ENCODE measurements at regions not wholly inside any gene's neighbourhood (a gene's known extent, or its start where the extent isn't known, plus 50 kb on each side); places are given as distances from the start of the nearest gene placed in this dataset.

- TF ChIP-seq TAF1 (IDR thresholded peaks at IDR 0.05; ENCODE audit: borderline replicate concordance, insufficient read depth, low read length) (no peak), REST (IDR thresholded peaks at IDR 0.05; ENCODE audit: insufficient read depth in 1 of 2, low read depth in 2 of 2, low read length in 2 of 2) (no peak), POLR2AphosphoS5 (IDR thresholded peaks at IDR 0.05; ENCODE audit: low read depth, low read length) (no peak), SIN3A (IDR thresholded peaks at IDR 0.05; ENCODE audit: borderline replicate concordance, insufficient read depth, low read length) (no peak), FOXP2 (optimal IDR thresholded peaks at IDR 0.05; ENCODE audit: borderline replicate concordance, extremely low read depth, extremely low read length, insufficient read depth) (no peak)
Measured at GRCh38 chr1:47646676-47647075, 208.8 kb downstream of the FOXD2 start.

- TF ChIP-seq REST (IDR thresholded peaks at IDR 0.05; ENCODE audit: insufficient read depth in 1 of 2, low read depth in 2 of 2, low read length in 2 of 2) (no peak), SIN3A (IDR thresholded peaks at IDR 0.05; ENCODE audit: borderline replicate concordance, insufficient read depth, low read length) (no peak), POLR2AphosphoS5 (IDR thresholded peaks at IDR 0.05; ENCODE audit: low read depth, low read length) (no peak), TAF1 (IDR thresholded peaks at IDR 0.05; ENCODE audit: borderline replicate concordance, insufficient read depth, low read length) (no peak), FOXP2 (optimal IDR thresholded peaks at IDR 0.05; ENCODE audit: borderline replicate concordance, extremely low read depth, extremely low read length, insufficient read depth) (no peak)
Measured at GRCh38 chr1:47647327-47647845, 209.5 kb downstream of the FOXD2 start.

- no peak for TF ChIP-seq SIN3A (IDR thresholded peaks at IDR 0.05; ENCODE audit: borderline replicate concordance, insufficient read depth, low read length)
- no peak for TF ChIP-seq REST (IDR thresholded peaks at IDR 0.05; ENCODE audit: insufficient read depth in 1 of 2, low read depth in 2 of 2, low read length in 2 of 2)
- no peak for TF ChIP-seq FOXP2 (optimal IDR thresholded peaks at IDR 0.05; ENCODE audit: borderline replicate concordance, extremely low read depth, extremely low read length, insufficient read depth)
- TF ChIP-seq POLR2AphosphoS5 (IDR thresholded peaks at IDR 0.05; ENCODE audit: low read depth, low read length), result no peak
- TF ChIP-seq TAF1 (IDR thresholded peaks at IDR 0.05; ENCODE audit: borderline replicate concordance, insufficient read depth, low read length), result no peak
Measured at GRCh38 chr1:47650205-47650604, 212.4 kb downstream of the FOXD2 start.

GRCh38 chr1:47650611-47651010 lies 212.8 kb downstream of the FOXD2 start:
- no peak for TF ChIP-seq POLR2AphosphoS5 (IDR thresholded peaks at IDR 0.05; ENCODE audit: low read depth, low read length)
- TF ChIP-seq TAF1 (IDR thresholded peaks at IDR 0.05; ENCODE audit: borderline replicate concordance, insufficient read depth, low read length), result no peak
- TF ChIP-seq FOXP2 (optimal IDR thresholded peaks at IDR 0.05; ENCODE audit: borderline replicate concordance, extremely low read depth, extremely low read length, insufficient read depth), result no peak
- no peak for TF ChIP-seq REST (IDR thresholded peaks at IDR 0.05; ENCODE audit: insufficient read depth in 1 of 2, low read depth in 2 of 2, low read length in 2 of 2)
- TF ChIP-seq SIN3A (IDR thresholded peaks at IDR 0.05; ENCODE audit: borderline replicate concordance, insufficient read depth, low read length), result no peak
